Stimulated activated CD8-positive, alpha-beta memory T cell treated with anti-CD3 and anti-CD28 coated beads, Interleukin-7, amount 100 ng/mL, for 48 hours (primary cell): ENCODE measurements at regions not wholly inside any gene's neighbourhood (a gene's known extent, or its start where the extent isn't known, plus 50 kb on each side); places are given as distances from the start of the nearest gene placed in this dataset.
A peak's percentile ranks its signal among the peaks of the same experiment; 100 is the strongest.
"Not testable (repeated sequence)": the region's sequence is repeated elsewhere in the genome, so short reads cannot be mapped to it uniquely, and the experiment has no call there.

Source experiments
- DNase-seq, 2 donors: peaks; one replicate each; pipeline ENCODE4 v3.0.0-alpha.2; 2020; ENCODE audit warnings: low read depth in 1 of 2; ENCODE audit errors: extremely low read depth in 1 of 2

DNA sequence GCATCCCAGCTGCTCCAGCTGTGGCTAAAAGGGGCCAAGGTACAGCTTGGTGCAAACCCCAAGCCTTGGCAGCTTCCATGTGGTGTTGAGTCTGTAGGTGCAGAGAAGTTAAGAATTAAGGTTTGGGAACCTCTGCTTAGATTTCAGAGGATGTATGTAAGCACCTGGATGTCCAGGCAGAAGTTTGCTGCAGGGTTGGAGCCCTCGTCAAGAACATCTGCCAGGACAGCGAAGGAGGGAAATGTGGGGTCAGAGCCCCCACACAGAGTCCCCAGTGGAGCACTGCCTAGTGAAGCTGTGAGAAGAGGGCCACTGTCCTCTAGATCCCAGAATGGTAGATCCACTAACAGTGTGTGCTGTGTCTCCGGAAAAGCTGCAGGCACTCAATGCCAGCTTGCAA, 236.2 kb upstream of the ADRA1B start:
- DNase-seq = no peak

GRCh38 chr5:159681661-159682060, 234.6 kb upstream of the ADRA1B start:
- DNase-seq = no peak

DNA sequence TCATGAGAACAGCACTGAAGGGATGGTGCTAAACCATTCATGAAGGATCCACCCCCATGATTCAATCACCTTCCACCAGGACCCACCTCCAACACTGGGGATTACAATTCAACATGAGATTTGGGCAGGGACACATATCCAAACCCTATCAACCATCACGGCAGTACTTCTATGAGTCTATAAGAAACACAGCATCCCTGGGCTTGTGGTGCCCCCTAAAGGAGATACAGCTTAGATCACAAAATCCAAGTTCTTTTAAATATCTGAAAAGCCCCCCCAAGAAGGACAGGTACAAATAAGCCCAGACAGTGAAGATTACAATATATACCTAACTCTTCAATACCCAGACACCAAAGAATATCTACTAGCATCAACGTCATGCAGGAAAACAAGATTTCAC, 233.7 kb upstream of the ADRA1B start:
- DNase-seq = no peak

DNA sequence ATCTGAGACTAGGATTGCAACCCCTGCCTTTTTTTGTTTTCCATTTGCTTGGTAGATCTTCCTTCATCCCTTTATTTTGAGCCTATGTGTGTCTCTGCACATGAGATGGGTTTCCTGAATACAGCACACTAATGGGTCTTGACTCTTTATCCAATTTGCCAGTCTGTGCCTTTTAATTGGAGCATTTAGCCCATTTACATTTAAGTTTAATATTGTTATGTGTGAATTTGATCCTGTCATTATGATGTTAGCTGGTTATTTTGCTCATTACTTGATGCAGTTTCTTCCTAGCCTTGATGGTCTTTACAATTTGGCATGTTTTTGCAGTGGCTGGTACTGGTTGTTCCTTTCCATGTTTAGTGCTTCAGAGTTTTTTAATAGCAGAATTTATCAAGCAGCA, 228.4 kb upstream of the ADRA1B start:
- DNase-seq = not testable (repeated sequence)

- no peak for DNase-seq
Measured at GRCh38 chr5:159695741-159696294, 220.5 kb upstream of the ADRA1B start.

DNA sequence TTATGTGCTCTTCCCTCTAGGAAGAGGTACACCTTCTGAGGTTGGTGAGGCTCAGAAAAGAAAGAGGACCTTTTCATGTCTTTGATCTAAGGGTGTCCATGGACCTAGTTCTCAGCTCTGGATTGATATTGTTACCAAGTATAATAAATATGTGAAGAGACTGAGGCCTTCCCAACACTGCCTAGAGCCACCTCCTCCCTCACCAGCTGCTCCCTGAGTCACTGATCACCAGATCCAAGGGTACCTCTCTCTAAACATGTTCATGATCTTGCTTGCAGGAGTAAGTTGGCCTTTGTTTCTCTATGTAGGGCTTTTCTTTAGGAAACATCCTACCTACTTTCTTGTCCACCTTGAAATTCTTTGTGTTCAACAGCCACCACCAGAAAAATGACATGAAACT, 218.8 kb upstream of the ADRA1B start:
- no peak for DNase-seq

- DNase-seq = no peak
Measured at GRCh38 chr5:159698322-159698721, 218.0 kb upstream of the ADRA1B start.

- no peak for DNase-seq
Measured at GRCh38 chr5:159700016-159700415, 216.3 kb upstream of the ADRA1B start.

DNA sequence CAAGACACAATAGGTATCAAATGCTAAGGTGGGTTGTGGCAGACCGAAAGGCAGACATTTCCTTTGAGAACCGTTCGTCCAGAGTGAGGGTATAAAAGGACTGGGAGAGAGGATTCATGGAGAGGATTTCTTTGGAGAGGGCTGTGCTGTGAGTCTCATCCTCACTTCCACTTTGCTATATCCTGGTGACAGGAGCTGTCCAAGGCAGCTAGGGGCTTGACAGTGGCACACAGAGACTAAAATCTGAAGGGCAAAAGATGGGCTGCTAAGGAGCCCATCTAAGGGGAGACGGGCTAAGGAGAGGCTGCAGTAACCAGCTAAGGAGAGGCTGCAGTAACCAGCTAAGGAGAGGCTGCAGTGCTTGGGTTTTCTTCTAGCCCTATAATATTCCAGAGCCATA, 214.0 kb upstream of the ADRA1B start:
- no peak for DNase-seq

- no peak for DNase-seq
Measured at GRCh38 chr5:159702826-159703225, 213.5 kb upstream of the ADRA1B start.

GRCh38 chr5:159704160-159704559, 212.1 kb upstream of the ADRA1B start:
- no peak for DNase-seq

DNA sequence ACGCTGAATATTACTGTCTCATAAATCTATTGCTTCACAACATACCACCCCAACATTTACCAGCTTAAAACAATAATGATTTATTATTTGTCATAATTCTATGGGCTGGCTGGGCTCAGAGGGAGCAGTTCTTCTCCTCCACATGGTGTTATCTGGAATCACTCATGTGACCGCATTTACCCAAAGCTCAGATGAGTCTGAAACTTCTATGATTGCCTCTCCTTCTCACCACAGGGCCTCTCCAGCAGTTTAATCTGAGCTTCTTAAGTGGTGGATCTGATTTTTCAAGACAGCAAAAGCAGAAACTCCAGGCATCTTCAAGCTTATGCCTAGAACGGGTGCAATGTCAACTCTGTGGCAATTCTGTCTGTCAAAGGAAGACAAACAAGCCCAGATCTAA, 210.3 kb upstream of the ADRA1B start:
- DNase-seq = no peak

GRCh38 chr5:159708090-159708489, 208.2 kb upstream of the ADRA1B start:
- DNase-seq = no peak

DNA sequence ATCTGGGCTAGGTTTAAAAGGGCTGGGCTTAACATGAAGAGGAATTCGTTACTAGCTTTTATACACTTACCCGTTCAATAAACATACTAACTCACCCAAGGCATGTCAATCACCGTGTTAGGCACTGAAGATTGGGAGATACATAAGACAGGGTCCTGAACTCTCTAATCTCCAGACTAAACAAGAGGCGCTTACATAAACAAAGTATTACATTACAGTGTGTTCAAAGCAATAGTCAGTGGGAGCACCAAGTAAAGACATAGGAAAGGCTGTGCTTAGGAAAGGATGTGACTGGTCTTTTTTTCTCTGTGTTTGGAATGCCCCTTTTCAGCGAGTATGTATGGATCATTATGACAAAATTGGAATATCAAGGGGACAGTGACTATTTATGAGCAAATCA, 203.6 kb upstream of the ADRA1B start:
- no peak for DNase-seq

DNA sequence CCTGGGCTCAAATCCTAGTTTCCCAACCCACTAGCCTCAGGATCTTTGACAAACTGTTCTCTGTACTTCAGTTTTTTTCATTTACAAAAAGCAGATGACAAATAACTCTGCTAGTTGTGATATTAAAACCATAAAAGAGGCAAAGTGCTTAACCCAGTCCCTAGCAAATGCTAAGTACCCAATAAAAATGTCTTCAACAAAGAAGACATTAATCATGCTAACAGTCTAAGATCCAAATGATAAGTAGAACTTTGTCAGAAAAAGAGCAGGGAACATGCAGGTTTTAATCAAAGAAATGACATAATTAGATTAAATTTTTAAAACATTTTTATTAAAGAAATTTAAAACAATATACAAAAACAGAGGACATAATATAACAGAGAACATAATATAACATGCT, 203.0 kb upstream of the ADRA1B start:
- DNase-seq = no peak

GRCh38 chr5:159713773-159714172, 202.5 kb upstream of the ADRA1B start:
- no peak for DNase-seq

- no peak for DNase-seq
Measured at GRCh38 chr5:159725475-159725874, 190.8 kb upstream of the ADRA1B start.

- DNase-seq = no peak
Measured at GRCh38 chr5:159727167-159727566, 189.1 kb upstream of the ADRA1B start.

DNA sequence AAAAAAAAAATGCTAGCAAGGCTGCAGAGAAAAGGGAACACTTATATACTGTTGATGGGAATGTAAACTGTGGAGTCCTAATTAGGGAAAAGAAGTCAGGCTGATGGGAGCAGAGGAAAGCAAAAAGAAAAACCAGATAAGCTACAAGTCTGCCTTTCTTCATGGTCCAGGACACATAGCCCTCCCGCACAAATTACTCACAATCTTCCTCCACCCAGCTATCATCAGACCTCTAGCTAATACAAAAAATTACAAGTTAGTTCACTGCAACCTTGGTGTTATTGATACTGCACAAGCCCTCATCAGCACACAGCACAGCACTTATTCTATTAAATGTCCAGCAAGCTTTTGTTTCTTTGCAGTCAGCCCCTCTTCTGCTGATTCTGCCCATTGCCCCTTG, 186.0 kb upstream of the ADRA1B start:
- DNase-seq = no peak

DNA sequence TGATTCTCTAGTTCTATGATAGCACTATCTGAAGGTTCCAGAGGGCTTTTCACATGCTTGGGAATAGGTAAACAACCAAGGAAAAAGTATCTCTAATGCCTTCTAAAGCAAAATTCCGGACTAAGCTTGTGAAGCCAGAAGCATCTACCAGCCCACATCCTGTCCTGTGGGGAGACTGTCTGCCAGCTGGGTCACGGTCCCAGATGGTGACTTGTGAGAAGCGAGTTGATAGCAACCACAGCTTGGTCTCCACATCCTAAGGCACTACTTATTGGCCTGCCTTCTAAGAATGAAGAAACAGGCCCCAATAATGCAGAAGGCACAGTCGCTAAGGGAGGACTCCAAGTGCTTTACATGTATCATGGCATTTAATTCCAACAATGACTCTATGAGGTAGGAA, 184.1 kb upstream of the ADRA1B start:
- DNase-seq = peak in 1 of 2 donors; percentile 0

GRCh38 chr5:159734366-159734765, 181.9 kb upstream of the ADRA1B start:
- no peak for DNase-seq

GRCh38 chr5:159735036-159735435, 181.2 kb upstream of the ADRA1B start:
- DNase-seq = no peak
